GM23338 (cell line): ENCODE measurements at regions not wholly inside any gene's neighbourhood (a gene's known extent, or its start where the extent isn't known, plus 50 kb on each side); places are given as distances from the start of the nearest gene placed in this dataset.

Experiments
- ATAC-seq: fragments of 200-7000 bp; cut with Tn5 transposase; 3 replicates; pipeline ENCODE4 v1.9.1; 2020
- DNase-seq: peaks from one replicate; pipeline ENCODE4 v3.0.0-alpha.2; 2015; ENCODE audit warnings: low spot score
- H2AFZ ChIP-seq: fragments of 200-600 bp; sonication (generic); 2 replicates; pipeline ENCODE4 v1.8.0; 2016; ENCODE audit warnings: antibody characterized with exemption, mild to moderate bottlenecking, moderate library complexity
- H3F3A ChIP-seq: fragments of 200-600 bp; sonication (generic); replicated peaks from 2 replicates; pipeline ENCODE4 v1.8.0; 2017; ENCODE audit warnings: antibody characterized with exemption, mixed run types, low read depth
- H3K27ac ChIP-seq: fragments of 200-600 bp; sonication (generic); 2 replicates; pipeline ENCODE4 v1.6.1; 2016; ENCODE audit warnings: low read depth
- H3K27me3 ChIP-seq: fragments of 200-600 bp; sonication (generic); 2 replicates; pipeline ENCODE4 v1.8.0; 2016; ENCODE audit warnings: mild to moderate bottlenecking, mixed run types, moderate library complexity; ENCODE audit not compliant: insufficient read depth
- H3K36me3 ChIP-seq: fragments of 200-600 bp; sonication (generic); 2 replicates; pipeline ENCODE4 v1.8.0; 2016; ENCODE audit warnings: mild to moderate bottlenecking; ENCODE audit not compliant: insufficient read depth
- H3K4me1 ChIP-seq: fragments of 200-600 bp; sonication (generic); 2 replicates; pipeline ENCODE4 v1.8.0; 2016; ENCODE audit warnings: mild to moderate bottlenecking, moderate library complexity; ENCODE audit not compliant: insufficient read depth
- H3K4me2 ChIP-seq: fragments of 200-600 bp; sonication (generic); 2 replicates; pipeline ENCODE4 v1.7.1; 2017; ENCODE audit warnings: mixed run types
- H3K4me3 ChIP-seq: fragments of 200-600 bp; sonication (generic); 2 replicates; pipeline ENCODE4 v1.6.1; 2016; ENCODE audit warnings: mixed run types
- H3K79me2 ChIP-seq: fragments of 200-600 bp; sonication (generic); replicated peaks from 2 replicates; pipeline ENCODE4 v1.8.0; 2017; ENCODE audit warnings: mild to moderate bottlenecking; ENCODE audit not compliant: insufficient read depth
- H3K9me2 ChIP-seq: fragments of 200-600 bp; sonication (generic); 2 replicates; pipeline ENCODE4 v1.8.0; 2017; ENCODE audit not compliant: insufficient read depth
- H4K20me1 ChIP-seq: fragments of 200-600 bp; sonication (generic); replicated peaks from 2 replicates; pipeline ENCODE4 v1.8.0; 2017; ENCODE audit warnings: mild to moderate bottlenecking; ENCODE audit not compliant: insufficient read depth
- H3K27ac Mint-ChIP-seq: 2 replicates; pipeline ENCODE4 v1.8.0; 2020; ENCODE audit warnings: inconsistent platforms, mild to moderate bottlenecking, moderate library complexity, mixed read lengths
- H3K27me3 Mint-ChIP-seq: 3 replicates; pipeline ENCODE4 v1.8.0; 2022; ENCODE audit warnings: low read depth, mild to moderate bottlenecking, moderate library complexity, mixed read lengths, inconsistent platforms; ENCODE audit not compliant: insufficient read depth, poor library complexity
- H3K36me3 Mint-ChIP-seq: 3 replicates; pipeline ENCODE4 v1.8.0; 2021; ENCODE audit warnings: low read depth, mild to moderate bottlenecking, inconsistent platforms, moderate library complexity, mixed read lengths
- H3K4me1 Mint-ChIP-seq: 3 replicates; pipeline ENCODE4 v1.8.0; 2020; ENCODE audit warnings: mild to moderate bottlenecking, inconsistent platforms, mixed read lengths
- H3K4me3 Mint-ChIP-seq: 3 replicates; pipeline ENCODE4 v1.8.0; 2021; ENCODE audit warnings: moderate library complexity, mild to moderate bottlenecking, inconsistent platforms, mixed read lengths
- H3K9me3 Mint-ChIP-seq: 3 replicates; pipeline ENCODE4 v1.8.0; 2020; ENCODE audit warnings: moderate library complexity, mild to moderate bottlenecking, inconsistent platforms, mixed read lengths
- CREB1 ChIP-seq: fragments of 250-450 bp; sonication (Bioruptor Pico); IDR thresholded peaks from 2 replicates; pipeline ENCODE4 v1.5.0; 2020; ENCODE audit warnings: low read depth, mild to moderate bottlenecking, moderate library complexity
- ETS1 ChIP-seq: IDR thresholded peaks from 2 replicates; pipeline ENCODE4 v1.6.1; 2016; ENCODE audit warnings: antibody characterized with exemption
- JUNB ChIP-seq: IDR thresholded peaks from one replicate; pipeline ENCODE4 v1.6.1; 2016; ENCODE audit warnings: antibody characterized with exemption; ENCODE audit not compliant: unreplicated experiment
- NANOG ChIP-seq: IDR thresholded peaks from 2 replicates; pipeline ENCODE4 v1.6.1; 2016; ENCODE audit warnings: antibody characterized with exemption, borderline replicate concordance
- POLR2AphosphoS5 ChIP-seq: IDR thresholded peaks from 2 replicates; pipeline ENCODE4 v1.6.1; 2016; ENCODE audit warnings: antibody characterized with exemption, low read depth
- STAT1 ChIP-seq: IDR thresholded peaks from one replicate; pipeline ENCODE4 v1.6.1; 2016; ENCODE audit warnings: antibody characterized with exemption; ENCODE audit not compliant: unreplicated experiment
- ZNF331 ChIP-seq: fragments of 250-450 bp; sonication (Bioruptor Pico); IDR thresholded peaks from 2 replicates; pipeline ENCODE4 v1.5.0; 2020; ENCODE audit warnings: low read depth, mild to moderate bottlenecking, moderate library complexity
- ZNF462 ChIP-seq: fragments of 250-450 bp; sonication (Bioruptor Pico); IDR thresholded peaks from 2 replicates; pipeline ENCODE4 v1.5.0; 2020; ENCODE audit warnings: mild to moderate bottlenecking, moderate library complexity
- TF ChIP-seq, protein P1 (sequence below), 2 experiments: fragments of 200-600 bp in 1 of 2; sonication (generic) in 1 of 2; conservative IDR thresholded peaks; 2 replicates each; pipeline versions ENCODE4 v1.5.1 to v1.6.1; 2016 to 2017; ENCODE audit warnings: antibody characterized with exemption in 2 of 2, low read depth in 2 of 2, mild to moderate bottlenecking in 2 of 2, moderate library complexity in 1 of 2

- no peak overlapping the region for H3K27ac Mint-ChIP-seq
- H3K36me3 Mint-ChIP-seq: no peaks in the 10 kb centered on the region; the same call in 2 of the 3 replicates
- Histone ChIP-seq H3K27me3 (no peaks in the 10 kb centered on the region), H3K4me3 (no peak overlapping the region), H3K4me1 (no peaks in the 10 kb centered on the region), H3K36me3 (no peaks in the 10 kb centered on the region), H3K27ac (no peak overlapping the region), H3K9me2 (no peaks in the 10 kb centered on the region), H4K20me1 (no peaks in the 10 kb centered on the region), H3K4me2 (no peak overlapping the region), H3K79me2 (no peaks in the 10 kb centered on the region), H2AFZ (no peak overlapping the region), H3F3A (no peaks in the 10 kb centered on the region)
- TF ChIP-seq CREB1 (CRISPR knock-in tag): no peak
- TF ChIP-seq JUNB: no peak
- TF ChIP-seq ZNF331 (CRISPR knock-in tag): no peak
- TF ChIP-seq NANOG: no peak
- TF ChIP-seq, protein P1, sequence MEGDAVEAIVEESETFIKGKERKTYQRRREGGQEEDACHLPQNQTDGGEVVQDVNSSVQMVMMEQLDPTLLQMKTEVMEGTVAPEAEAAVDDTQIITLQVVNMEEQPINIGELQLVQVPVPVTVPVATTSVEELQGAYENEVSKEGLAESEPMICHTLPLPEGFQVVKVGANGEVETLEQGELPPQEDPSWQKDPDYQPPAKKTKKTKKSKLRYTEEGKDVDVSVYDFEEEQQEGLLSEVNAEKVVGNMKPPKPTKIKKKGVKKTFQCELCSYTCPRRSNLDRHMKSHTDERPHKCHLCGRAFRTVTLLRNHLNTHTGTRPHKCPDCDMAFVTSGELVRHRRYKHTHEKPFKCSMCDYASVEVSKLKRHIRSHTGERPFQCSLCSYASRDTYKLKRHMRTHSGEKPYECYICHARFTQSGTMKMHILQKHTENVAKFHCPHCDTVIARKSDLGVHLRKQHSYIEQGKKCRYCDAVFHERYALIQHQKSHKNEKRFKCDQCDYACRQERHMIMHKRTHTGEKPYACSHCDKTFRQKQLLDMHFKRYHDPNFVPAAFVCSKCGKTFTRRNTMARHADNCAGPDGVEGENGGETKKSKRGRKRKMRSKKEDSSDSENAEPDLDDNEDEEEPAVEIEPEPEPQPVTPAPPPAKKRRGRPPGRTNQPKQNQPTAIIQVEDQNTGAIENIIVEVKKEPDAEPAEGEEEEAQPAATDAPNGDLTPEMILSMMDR (conservative IDR thresholded peaks at IDR 0.05; ENCODE audit: low read depth in 2 of 2): no peak
- TF ChIP-seq ZNF462 (CRISPR knock-in tag): no peak
- no peak for TF ChIP-seq POLR2AphosphoS5
- TF ChIP-seq STAT1: no peak
- no peak for TF ChIP-seq ETS1
- no peaks in the 10 kb centered on the region for H3K27me3 Mint-ChIP-seq
- ATAC-seq (no peak), DNase-seq (no peak)
- H3K9me3 Mint-ChIP-seq: no peaks in the 10 kb centered on the region
- H3K4me1 Mint-ChIP-seq: no peaks in the 10 kb centered on the region
- no peak overlapping the region for H3K4me3 Mint-ChIP-seq
These were observed 108.3 kb upstream of the ANO5 start for GRCh38 chr11:22084564-22084963.
